SK-N-SH treated with all-trans-retinoic acid at 6 μM for 48 hours (cell line): ENCODE measurements at regions not wholly inside any gene's neighbourhood (a gene's known extent, or its start where the extent isn't known, plus 50 kb on each side); places are given as distances from the start of the nearest gene placed in this dataset.
"Not testable (repeated sequence)": the region's sequence is repeated elsewhere in the genome, so short reads cannot be mapped to it uniquely, and the experiment has no call there.

Source experiments
- ATAC-seq: fragments of 200-7000 bp; cut with Tn5 transposase; 3 replicates; pipeline ENCODE4 v1.9.1; 2020; ENCODE audit warnings: mild to moderate bottlenecking, moderate library complexity
- ARNTL ChIP-seq: fragments of 450-650 bp; formaldehyde crosslinking; IDR thresholded peaks from 2 replicates; pipeline ENCODE4 v1.5.0; 2020; ENCODE audit warnings: low read depth, mild to moderate bottlenecking, moderate library complexity, borderline replicate concordance
- BACH2 ChIP-seq: fragments of 250-450 bp; sonication (Bioruptor Pico); IDR thresholded peaks from 2 replicates; pipeline ENCODE4 v1.9.0; 2021; ENCODE audit warnings: mild to moderate bottlenecking, borderline replicate concordance
- ESRRG ChIP-seq: fragments of 250-450 bp; sonication (Bioruptor Pico); IDR thresholded peaks from 2 replicates; pipeline ENCODE4 v1.6.1; 2021; ENCODE audit warnings: mild to moderate bottlenecking
- GLIS3 ChIP-seq: fragments of 250-450 bp; sonication (Bioruptor Pico); IDR thresholded peaks from 2 replicates; pipeline ENCODE4 v1.5.0; 2020; ENCODE audit warnings: mild to moderate bottlenecking, moderate library complexity
- ISL1 ChIP-seq: fragments of 250-450 bp; sonication (Bioruptor Pico); IDR thresholded peaks from 2 replicates; pipeline ENCODE4 v2.1.2; 2022; ENCODE audit warnings: mild to moderate bottlenecking, moderate library complexity
- OSR1 ChIP-seq: fragments of 250-450 bp; sonication (Bioruptor Pico); IDR thresholded peaks from 2 replicates; pipeline ENCODE4 v1.8.0; 2022; ENCODE audit warnings: moderate library complexity, mild to moderate bottlenecking, inconsistent platforms
- PPARA ChIP-seq: fragments of 250-450 bp; sonication (Bioruptor Pico); IDR thresholded peaks from 2 replicates; pipeline ENCODE4 v1.5.0; 2020; ENCODE audit warnings: mild to moderate bottlenecking, borderline replicate concordance
- RARB ChIP-seq: fragments of 250-450 bp; sonication (Bioruptor Pico); IDR thresholded peaks from 2 replicates; pipeline ENCODE4 v1.8.0; 2021; ENCODE audit warnings: mild to moderate bottlenecking, moderate library complexity
- SNAI2 ChIP-seq: fragments of 250-450 bp; sonication (Bioruptor Pico); IDR thresholded peaks from 2 replicates; pipeline ENCODE4 v1.5.0; 2020; ENCODE audit warnings: mild to moderate bottlenecking, moderate library complexity
- TCF4 ChIP-seq: fragments of 250-450 bp; sonication (Bioruptor Pico); IDR thresholded peaks from 2 replicates; pipeline ENCODE4 v1.8.0; 2021; ENCODE audit warnings: mild to moderate bottlenecking, moderate library complexity, borderline replicate concordance
- TOX ChIP-seq: fragments of 250-450 bp; sonication (Bioruptor Pico); IDR thresholded peaks from 2 replicates; pipeline ENCODE4 v1.8.0; 2021; ENCODE audit warnings: mild to moderate bottlenecking, moderate library complexity, borderline replicate concordance
- ZC3H10 ChIP-seq: fragments of 250-450 bp; sonication (Bioruptor Pico); IDR thresholded peaks from 2 replicates; pipeline ENCODE4 v1.5.1; 2021; ENCODE audit warnings: mild to moderate bottlenecking, moderate library complexity
- ZFP3 ChIP-seq: fragments of 250-450 bp; sonication (Bioruptor Pico); IDR thresholded peaks from 2 replicates; pipeline ENCODE4 v1.5.0; 2020; ENCODE audit warnings: mild to moderate bottlenecking, moderate library complexity
- ZFP30 ChIP-seq: fragments of 450-650 bp; formaldehyde crosslinking; IDR thresholded peaks from 2 replicates; pipeline ENCODE4 v1.5.0; 2022; ENCODE audit warnings: mild to moderate bottlenecking, moderate library complexity
- ZNF565 ChIP-seq: fragments of 450-650 bp; formaldehyde crosslinking; conservative IDR thresholded peaks from 2 replicates; pipeline ENCODE4 v1.5.0; 2020; ENCODE audit warnings: low read depth, mild to moderate bottlenecking, moderate library complexity
- ZNF70 ChIP-seq: fragments of 450-650 bp; formaldehyde crosslinking; IDR thresholded peaks from 2 replicates; pipeline ENCODE4 v1.5.0; 2020; ENCODE audit warnings: mild to moderate bottlenecking, moderate library complexity
- ZNF8 ChIP-seq: fragments of 450-650 bp; formaldehyde crosslinking; IDR thresholded peaks from 2 replicates; pipeline ENCODE4 v1.5.0; 2020; ENCODE audit warnings: mild to moderate bottlenecking, moderate library complexity
- TF ChIP-seq, protein P1 (sequence below): fragments of 250-450 bp; sonication (Bioruptor Pico); IDR thresholded peaks from 2 replicates; pipeline ENCODE4 v1.5.0; 2020; ENCODE audit warnings: mild to moderate bottlenecking, moderate library complexity
- TF ChIP-seq, protein P2 (sequence below): fragments of 250-450 bp; sonication (Bioruptor Pico); IDR thresholded peaks from 2 replicates; pipeline ENCODE4 v1.8.0; 2020; ENCODE audit warnings: mild to moderate bottlenecking, moderate library complexity, borderline replicate concordance
- TF ChIP-seq, protein P3 (sequence below): fragments of 250-450 bp; sonication (Bioruptor Pico); IDR thresholded peaks from 2 replicates; pipeline ENCODE4 v1.5.1; 2020; ENCODE audit warnings: low read depth, mild to moderate bottlenecking, moderate library complexity
- TF ChIP-seq, protein P4 (sequence below): fragments of 250-450 bp; sonication (Bioruptor Pico); IDR thresholded peaks from 2 replicates; pipeline ENCODE4 v1.5.1; 2021; ENCODE audit warnings: mild to moderate bottlenecking, moderate library complexity

DNA sequence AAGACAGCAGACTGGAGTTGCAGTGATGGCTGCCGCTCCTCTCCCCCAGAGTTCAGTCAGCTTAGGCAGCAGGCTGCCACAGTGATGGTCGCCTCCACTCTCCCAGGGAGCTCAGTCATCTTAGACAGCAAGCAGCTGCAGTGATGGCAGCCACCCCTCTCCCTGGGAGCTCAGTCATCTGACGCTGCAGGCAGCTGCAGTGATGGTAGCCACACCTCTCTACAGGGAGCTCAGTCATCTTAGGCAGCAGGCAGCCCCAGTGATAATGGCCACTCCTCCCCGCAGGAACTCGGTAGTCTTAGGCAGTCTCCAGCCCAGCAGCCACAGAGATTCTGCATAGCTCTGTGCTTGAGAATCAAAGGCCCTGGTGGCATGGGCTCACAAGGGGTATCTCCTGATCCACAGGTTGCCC lies 582.7 kb downstream of the DTWD2 start (continued):
- TF ChIP-seq, protein P1, sequence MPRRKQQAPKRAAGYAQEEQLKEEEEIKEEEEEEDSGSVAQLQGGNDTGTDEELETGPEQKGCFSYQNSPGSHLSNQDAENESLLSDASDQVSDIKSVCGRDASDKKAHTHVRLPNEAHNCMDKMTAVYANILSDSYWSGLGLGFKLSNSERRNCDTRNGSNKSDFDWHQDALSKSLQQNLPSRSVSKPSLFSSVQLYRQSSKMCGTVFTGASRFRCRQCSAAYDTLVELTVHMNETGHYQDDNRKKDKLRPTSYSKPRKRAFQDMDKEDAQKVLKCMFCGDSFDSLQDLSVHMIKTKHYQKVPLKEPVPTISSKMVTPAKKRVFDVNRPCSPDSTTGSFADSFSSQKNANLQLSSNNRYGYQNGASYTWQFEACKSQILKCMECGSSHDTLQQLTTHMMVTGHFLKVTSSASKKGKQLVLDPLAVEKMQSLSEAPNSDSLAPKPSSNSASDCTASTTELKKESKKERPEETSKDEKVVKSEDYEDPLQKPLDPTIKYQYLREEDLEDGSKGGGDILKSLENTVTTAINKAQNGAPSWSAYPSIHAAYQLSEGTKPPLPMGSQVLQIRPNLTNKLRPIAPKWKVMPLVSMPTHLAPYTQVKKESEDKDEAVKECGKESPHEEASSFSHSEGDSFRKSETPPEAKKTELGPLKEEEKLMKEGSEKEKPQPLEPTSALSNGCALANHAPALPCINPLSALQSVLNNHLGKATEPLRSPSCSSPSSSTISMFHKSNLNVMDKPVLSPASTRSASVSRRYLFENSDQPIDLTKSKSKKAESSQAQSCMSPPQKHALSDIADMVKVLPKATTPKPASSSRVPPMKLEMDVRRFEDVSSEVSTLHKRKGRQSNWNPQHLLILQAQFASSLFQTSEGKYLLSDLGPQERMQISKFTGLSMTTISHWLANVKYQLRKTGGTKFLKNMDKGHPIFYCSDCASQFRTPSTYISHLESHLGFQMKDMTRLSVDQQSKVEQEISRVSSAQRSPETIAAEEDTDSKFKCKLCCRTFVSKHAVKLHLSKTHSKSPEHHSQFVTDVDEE (CRISPR knock-in tag), result no peak
- TF ChIP-seq GLIS3 (CRISPR knock-in tag), result no peak
- no peak for TF ChIP-seq ZFP3 (CRISPR knock-in tag)
- no peak for TF ChIP-seq ISL1

DNA sequence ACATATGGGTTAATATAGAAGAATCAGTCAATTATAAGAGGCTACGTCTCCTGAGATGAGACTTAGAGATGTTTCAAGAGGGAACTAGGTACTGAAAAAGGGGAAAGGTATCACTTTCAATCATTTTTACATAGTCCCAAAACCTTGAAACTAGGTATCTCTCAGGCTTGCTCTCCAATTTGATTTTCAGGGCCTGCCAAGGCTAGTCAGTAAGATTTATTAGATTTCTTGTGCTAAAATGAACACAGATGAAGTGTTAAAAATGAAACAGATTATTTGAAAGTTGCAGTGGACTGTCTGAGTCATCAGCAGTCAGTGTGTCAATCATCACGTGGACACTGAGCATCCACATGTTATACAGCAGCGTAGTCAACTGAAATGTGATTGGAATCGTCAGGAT lies 591.1 kb downstream of the DTWD2 start:
- TF ChIP-seq, protein P2, sequence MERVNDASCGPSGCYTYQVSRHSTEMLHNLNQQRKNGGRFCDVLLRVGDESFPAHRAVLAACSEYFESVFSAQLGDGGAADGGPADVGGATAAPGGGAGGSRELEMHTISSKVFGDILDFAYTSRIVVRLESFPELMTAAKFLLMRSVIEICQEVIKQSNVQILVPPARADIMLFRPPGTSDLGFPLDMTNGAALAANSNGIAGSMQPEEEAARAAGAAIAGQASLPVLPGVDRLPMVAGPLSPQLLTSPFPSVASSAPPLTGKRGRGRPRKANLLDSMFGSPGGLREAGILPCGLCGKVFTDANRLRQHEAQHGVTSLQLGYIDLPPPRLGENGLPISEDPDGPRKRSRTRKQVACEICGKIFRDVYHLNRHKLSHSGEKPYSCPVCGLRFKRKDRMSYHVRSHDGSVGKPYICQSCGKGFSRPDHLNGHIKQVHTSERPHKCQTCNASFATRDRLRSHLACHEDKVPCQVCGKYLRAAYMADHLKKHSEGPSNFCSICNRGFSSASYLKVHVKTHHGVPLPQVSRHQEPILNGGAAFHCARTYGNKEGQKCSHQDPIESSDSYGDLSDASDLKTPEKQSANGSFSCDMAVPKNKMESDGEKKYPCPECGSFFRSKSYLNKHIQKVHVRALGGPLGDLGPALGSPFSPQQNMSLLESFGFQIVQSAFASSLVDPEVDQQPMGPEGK (CRISPR knock-in tag), result no peak
- no peak for TF ChIP-seq ZNF8
- ATAC-seq, result no peak

DNA sequence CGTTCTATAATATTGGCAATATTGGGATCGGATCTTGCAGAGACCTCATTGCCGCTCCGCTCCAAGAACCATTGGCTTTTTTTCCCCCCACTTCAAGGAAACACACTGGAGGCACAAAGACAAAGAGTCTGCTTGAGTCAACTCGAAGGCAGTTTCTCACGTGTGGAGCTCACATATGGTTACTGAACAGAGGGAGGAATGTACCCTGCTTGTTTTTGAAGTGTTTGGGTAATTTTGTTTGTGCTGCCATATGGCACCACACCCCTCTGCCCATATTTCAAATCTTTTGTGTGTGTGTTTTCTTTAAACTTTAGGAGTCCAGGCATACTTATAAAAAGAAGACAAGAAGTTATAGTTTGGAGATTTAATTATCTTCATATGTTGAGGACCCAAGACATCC lies 595.9 kb downstream of the DTWD2 start:
- ATAC-seq, result no peak
- TF ChIP-seq ZNF70 (CRISPR knock-in tag) (no peak), ZNF565 (no peak), ZFP3 (CRISPR knock-in tag) (no peak), BACH2 (CRISPR knock-in tag) (no peak), ZFP30 (CRISPR knock-in tag) (no peak), SNAI2 (CRISPR knock-in tag) (no peak), TCF4 (CRISPR knock-in tag) (no peak), ARNTL (CRISPR knock-in tag) (no peak), ISL1 (no peak)
- TF ChIP-seq, protein P3, sequence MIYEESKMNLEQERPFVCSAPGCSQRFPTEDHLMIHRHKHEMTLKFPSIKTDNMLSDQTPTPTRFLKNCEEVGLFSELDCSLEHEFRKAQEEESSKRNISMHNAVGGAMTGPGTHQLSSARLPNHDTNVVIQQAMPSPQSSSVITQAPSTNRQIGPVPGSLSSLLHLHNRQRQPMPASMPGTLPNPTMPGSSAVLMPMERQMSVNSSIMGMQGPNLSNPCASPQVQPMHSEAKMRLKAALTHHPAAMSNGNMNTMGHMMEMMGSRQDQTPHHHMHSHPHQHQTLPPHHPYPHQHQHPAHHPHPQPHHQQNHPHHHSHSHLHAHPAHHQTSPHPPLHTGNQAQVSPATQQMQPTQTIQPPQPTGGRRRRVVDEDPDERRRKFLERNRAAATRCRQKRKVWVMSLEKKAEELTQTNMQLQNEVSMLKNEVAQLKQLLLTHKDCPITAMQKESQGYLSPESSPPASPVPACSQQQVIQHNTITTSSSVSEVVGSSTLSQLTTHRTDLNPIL, result no peak
- TF ChIP-seq, protein P2 (CRISPR knock-in tag), result no peak

DNA sequence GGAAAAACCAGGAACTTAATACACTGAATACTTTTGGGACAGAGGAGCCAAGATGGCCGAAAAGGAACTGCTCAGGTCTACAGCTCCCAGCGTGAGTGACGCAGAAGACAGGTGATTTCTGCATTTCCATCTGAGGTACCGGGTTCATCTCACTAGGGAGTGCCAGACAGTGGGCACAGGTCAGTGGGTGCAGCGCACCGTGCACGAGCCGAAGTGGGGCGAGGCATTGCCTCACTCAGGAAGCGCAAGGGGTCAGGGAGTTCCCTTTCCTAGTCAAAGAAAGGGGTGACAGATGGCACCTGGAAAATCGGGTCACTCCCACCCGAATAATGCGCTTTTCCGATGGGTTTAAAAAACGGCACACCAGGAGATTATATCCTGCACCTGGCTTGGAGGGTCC lies 605.4 kb downstream of the DTWD2 start:
- not testable (repeated sequence) for ATAC-seq

DNA sequence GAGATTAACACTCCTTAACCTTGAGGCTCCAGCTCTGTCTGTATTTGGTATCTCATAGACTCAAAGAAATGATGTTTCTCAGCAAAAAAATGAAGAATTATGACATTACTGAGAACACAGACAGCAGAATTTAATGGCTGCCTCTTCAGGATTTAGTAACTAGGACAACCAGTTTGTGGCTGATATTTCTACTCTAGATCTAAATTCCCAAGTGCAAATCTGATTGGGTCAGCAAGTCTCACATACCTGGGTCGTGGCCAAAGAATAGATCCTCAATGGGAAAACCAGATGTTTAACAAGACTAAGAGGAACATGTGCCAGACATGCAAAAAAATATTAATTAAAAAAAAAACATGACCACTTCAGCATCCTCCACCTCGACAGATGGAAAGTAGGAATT lies 608.9 kb downstream of the DTWD2 start:
- ATAC-seq, result no peak
- TF ChIP-seq OSR1 (no peak), ARNTL (CRISPR knock-in tag) (no peak), ZNF8 (no peak), RARB (CRISPR knock-in tag) (no peak), TCF4 (CRISPR knock-in tag) (no peak), ZC3H10 (CRISPR knock-in tag) (no peak), TOX (CRISPR knock-in tag) (no peak), BACH2 (CRISPR knock-in tag) (no peak), ESRRG (CRISPR knock-in tag) (no peak), ZFP3 (CRISPR knock-in tag) (no peak), PPARA (CRISPR knock-in tag) (no peak)
- TF ChIP-seq, protein P1 (CRISPR knock-in tag), result no peak
- TF ChIP-seq, protein P4, sequence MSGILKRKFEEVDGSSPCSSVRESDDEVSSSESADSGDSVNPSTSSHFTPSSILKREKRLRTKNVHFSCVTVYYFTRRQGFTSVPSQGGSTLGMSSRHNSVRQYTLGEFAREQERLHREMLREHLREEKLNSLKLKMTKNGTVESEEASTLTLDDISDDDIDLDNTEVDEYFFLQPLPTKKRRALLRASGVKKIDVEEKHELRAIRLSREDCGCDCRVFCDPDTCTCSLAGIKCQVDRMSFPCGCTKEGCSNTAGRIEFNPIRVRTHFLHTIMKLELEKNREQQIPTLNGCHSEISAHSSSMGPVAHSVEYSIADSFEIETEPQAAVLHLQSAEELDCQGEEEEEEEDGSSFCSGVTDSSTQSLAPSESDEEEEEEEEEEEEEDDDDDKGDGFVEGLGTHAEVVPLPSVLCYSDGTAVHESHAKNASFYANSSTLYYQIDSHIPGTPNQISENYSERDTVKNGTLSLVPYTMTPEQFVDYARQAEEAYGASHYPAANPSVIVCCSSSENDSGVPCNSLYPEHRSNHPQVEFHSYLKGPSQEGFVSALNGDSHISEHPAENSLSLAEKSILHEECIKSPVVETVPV, result no peak
